GM10266 (cell line): ENCODE measurements at regions not wholly inside any gene's neighbourhood (a gene's known extent, or its start where the extent isn't known, plus 50 kb on each side); places are given as distances from the start of the nearest gene placed in this dataset.
"Not testable (repeated sequence)": the region's sequence is repeated elsewhere in the genome, so short reads cannot be mapped to it uniquely, and the experiment has no call there.

ENCODE experiments used
- DNase-seq: peaks from one replicate; pipeline ENCODE4 v3.0.0; 2012; ENCODE audit errors: extremely low spot score
- TF ChIP-seq, protein P1 (sequence below): IDR thresholded peaks from 2 replicates; pipeline ENCODE4 v1.5.1; 2012; ENCODE audit warnings: mild to moderate bottlenecking, low read depth; ENCODE audit not compliant: control insufficient read depth, insufficient read depth; ENCODE audit errors: missing control alignments

DNA sequence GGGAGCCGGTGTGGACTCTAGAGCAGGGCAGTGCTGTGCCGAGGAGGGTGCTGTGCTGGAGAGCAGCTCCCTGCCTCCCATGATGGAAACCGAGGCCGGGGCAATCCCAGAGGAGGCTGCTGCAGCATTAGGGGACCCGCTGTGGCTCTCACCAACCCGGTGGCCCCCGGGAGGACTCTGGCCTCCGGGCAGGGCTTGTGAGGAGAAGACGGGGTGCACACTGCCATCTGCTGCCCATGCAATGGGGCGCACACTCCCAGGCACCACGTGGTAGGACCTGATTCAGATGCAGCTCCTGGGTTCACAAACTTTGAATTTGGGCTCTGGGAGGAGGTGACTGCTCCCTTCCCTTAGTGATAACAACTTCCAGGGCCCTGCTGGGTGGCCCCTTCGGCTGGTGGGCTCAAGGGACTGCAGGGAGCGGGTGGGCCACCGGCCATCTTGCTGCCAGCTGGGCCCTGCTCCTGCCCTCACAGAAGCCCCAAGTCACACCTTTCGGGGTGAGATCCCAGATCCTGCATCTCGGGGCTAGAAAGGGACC is 93.8 kb upstream of the FGF3 start:
- TF ChIP-seq, protein P1, sequence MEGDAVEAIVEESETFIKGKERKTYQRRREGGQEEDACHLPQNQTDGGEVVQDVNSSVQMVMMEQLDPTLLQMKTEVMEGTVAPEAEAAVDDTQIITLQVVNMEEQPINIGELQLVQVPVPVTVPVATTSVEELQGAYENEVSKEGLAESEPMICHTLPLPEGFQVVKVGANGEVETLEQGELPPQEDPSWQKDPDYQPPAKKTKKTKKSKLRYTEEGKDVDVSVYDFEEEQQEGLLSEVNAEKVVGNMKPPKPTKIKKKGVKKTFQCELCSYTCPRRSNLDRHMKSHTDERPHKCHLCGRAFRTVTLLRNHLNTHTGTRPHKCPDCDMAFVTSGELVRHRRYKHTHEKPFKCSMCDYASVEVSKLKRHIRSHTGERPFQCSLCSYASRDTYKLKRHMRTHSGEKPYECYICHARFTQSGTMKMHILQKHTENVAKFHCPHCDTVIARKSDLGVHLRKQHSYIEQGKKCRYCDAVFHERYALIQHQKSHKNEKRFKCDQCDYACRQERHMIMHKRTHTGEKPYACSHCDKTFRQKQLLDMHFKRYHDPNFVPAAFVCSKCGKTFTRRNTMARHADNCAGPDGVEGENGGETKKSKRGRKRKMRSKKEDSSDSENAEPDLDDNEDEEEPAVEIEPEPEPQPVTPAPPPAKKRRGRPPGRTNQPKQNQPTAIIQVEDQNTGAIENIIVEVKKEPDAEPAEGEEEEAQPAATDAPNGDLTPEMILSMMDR: peak; percentile 41
- no peak for DNase-seq

DNA sequence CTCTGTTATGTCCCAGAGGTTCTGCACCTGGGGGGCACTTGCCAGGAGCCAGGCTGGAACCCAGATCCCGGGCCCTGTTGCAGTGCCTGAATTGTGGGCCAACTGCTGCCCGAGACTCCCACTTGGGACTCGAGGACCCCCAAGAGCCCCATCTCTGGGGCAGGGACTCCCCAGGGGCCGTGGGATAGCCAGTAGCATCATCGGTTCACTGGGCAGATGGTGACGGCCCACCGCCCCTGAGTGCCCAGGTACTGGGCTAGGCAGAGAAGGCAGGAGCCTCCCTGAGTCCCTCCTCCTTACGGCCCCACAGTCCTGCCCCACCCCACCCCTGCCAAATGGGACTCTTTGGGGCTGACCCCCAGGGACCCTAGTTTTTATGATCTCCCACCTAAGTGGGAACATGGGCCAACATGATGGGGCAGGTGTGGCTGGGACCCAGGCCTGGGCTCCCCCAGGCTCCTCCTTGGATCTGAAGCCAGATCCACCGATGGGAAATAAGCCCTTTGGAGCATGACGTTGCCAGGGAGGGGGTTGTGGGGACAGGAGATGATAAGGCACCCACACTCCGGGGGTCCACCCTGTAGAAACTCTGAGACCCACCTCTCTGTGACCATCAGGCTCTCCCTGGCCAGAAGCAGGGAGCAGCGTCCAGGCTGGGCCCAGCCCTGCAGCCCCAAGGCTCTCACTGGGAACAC is 94.5 kb upstream of the FGF3 start:
- TF ChIP-seq, protein P1: no peak
- DNase-seq: no peak

- TF ChIP-seq, protein P1: no peak
These were observed 95.3 kb upstream of the FGF3 start for GRCh38 chr11:69914286-69915150.

GRCh38 chr11:69915151-69915500 is 95.9 kb upstream of the FGF3 start:
- DNase-seq: no peak

More at GRCh38 chr11:69914286-69915150, 95.3 kb upstream of the FGF3 start:
- no peak for DNase-seq

GRCh38 chr11:69915501-69916250 is 96.5 kb upstream of the FGF3 start:
- peak; percentile 65 for DNase-seq
- TF ChIP-seq, protein P1: peak; percentile 60

More at GRCh38 chr11:69915151-69915500, 95.9 kb upstream of the FGF3 start:
- TF ChIP-seq, protein P1: no peak

DNA sequence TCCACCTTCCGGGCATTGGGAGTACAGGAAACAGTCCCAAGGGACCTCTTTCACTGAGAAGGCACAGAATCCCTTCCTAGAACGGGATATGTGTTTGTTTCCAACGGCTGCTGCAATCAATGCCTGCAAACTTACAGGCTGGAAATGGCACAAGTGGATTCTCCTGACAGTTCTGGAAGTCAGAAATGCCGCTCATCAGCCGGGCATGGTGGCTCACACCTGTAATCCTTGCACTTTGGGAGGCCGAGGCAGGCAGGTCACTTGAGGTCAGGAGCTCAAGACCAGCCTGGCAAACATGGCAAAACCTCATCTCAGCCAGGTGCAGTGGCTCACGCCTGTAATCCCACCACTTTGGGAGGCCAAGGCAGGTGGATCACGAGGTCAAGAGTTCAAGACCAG is 97.0 kb upstream of the FGF3 start:
- not testable (repeated sequence) for DNase-seq

GRCh38 chr11:69916806-69917387 is 97.7 kb upstream of the FGF3 start:
- TF ChIP-seq, protein P1: no peak
- no peak for DNase-seq
